Stimulated activated effector memory CD8-positive, alpha-beta T cell treated with anti-CD3 and anti-CD28 coated beads, Interleukin-12 subunit alpha, Interleukin-12 subunit beta, amount 100 ng/mL, for 72 hours (primary cell): ENCODE measurements at regions not wholly inside any gene's neighbourhood (a gene's known extent, or its start where the extent isn't known, plus 50 kb on each side); places are given as distances from the start of the nearest gene placed in this dataset.
"Not testable (repeated sequence)": the region's sequence is repeated elsewhere in the genome, so short reads cannot be mapped to it uniquely, and the experiment has no call there.

Experiments
- ATAC-seq: fragments of 150-1000 bp; cut with Tn5 transposase; 2 replicates; pipeline ENCODE4 v1.10.0; 2021
- DNase-seq, 2 donors: peaks; one replicate each; pipeline ENCODE4 v3.0.0; 2021 to 2022; ENCODE audit warnings: low spot score in 2 of 2
- H3K27ac Mint-ChIP-seq: one replicate; pipeline ENCODE4 v1.8.0; 2022; ENCODE audit warnings: mild to moderate bottlenecking, mixed read lengths
- H3K36me3 Mint-ChIP-seq: one replicate; pipeline ENCODE4 v1.8.0; 2022; ENCODE audit warnings: mild to moderate bottlenecking, mixed read lengths
- H3K4me1 Mint-ChIP-seq: one replicate; pipeline ENCODE4 v1.8.0; 2022; ENCODE audit warnings: mixed read lengths
- H3K4me3 Mint-ChIP-seq: one replicate; pipeline ENCODE4 v1.8.0; 2022; ENCODE audit warnings: mild to moderate bottlenecking, mixed read lengths
- H3K9me3 Mint-ChIP-seq: one replicate; pipeline ENCODE4 v1.8.0; 2022; ENCODE audit warnings: mixed read lengths

DNA sequence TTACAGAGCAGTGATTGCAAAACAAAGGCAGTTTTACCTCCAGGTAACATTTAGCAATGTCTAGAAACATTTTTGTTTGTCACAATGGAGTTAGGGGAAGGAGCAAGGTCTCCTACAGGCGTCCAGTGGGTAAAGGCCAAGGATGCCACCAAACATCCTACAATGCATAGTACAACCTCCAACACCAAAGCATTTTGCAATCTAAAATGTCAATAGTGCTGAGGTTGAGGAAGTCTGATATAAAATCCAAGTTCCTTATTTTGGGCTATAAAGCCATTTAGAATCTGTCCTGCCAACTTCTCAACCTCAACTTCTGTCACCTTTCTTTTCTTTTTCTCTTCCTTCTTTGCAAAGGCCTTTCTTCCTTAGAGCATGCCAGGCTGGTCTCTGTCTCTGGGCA, 111.2 kb downstream of the FASLG start:
- no peaks in the 10 kb centered on the region for H3K9me3 Mint-ChIP-seq
- no peaks in the 10 kb centered on the region for H3K36me3 Mint-ChIP-seq
- H3K27ac Mint-ChIP-seq = no peak overlapping the region
- H3K4me3 Mint-ChIP-seq = no peak overlapping the region
- no peaks in the 10 kb centered on the region for H3K4me1 Mint-ChIP-seq
- no peak for ATAC-seq
- DNase-seq = no peak

DNA sequence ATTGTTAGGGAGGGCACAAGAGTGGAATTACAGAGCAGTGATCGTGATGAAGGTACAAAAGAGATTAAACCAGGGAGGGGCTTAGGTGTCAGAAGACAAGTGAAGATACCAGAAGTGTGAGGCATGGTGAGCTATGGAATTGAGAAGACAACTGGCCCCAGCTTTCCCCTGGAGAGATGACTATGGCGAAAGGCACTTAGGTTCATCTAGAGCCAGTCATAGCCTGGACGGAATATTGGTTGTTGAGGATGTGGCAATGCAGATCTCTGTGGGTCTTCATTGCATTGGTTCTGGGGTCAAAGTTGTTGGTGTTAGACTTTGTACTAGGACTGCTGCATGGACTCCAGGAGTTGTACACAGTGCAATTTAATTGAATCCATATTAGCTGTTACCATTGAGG, 115.7 kb downstream of the FASLG start:
- no peaks in the 10 kb centered on the region for H3K36me3 Mint-ChIP-seq
- no peaks in the 10 kb centered on the region for H3K4me1 Mint-ChIP-seq
- no peaks in the 10 kb centered on the region for H3K9me3 Mint-ChIP-seq

DNA sequence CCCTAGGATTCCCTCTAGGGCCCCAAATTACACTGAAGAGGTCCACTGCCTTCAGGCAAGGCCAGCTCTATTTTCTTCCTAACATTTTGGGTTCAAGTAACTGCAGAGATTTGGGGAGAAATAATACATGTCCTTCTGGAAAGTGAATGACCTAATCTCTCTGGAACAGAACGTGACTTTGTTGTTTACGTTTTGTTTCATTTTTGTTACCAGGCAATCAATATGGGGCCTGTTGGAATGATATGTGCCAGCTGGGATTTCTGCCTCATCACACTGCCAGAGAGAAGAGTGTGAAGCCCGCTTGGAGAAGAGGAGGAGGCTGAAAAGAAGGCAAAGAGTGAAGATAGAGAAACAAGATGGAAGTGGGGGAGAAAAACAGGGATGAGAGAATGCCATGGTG, 116.7 kb downstream of the FASLG start:
- no peak for ATAC-seq
- H3K27ac Mint-ChIP-seq = no peak overlapping the region

More for the DNA sequence above, 115.7 kb downstream of the FASLG start:
- Mint-ChIP-seq H3K4me3 (no peak overlapping the region), H3K27ac (no peak overlapping the region)
- DNase-seq = no peak
- ATAC-seq = no peak

DNA sequence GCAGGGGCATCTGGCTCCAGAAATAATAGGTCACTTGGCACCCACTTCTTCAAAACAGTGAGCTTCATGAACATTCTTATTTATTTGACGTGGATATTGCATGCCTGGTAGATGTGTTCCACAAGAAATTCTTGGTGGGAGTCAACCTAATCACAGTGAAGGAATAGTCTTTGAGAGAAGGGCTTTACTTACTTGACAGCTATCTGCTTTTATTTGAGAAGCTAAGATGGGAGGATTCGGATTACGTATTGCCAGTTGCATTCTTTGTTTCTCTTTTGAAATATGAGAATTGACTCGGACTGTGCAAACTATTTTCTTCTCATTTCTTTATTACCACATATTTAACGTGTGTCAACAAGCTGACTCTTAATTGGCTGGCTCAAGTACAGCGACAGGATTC, 117.2 kb downstream of the FASLG start:
- H3K9me3 Mint-ChIP-seq = no peaks in the 10 kb centered on the region
- no peak for DNase-seq
- no peak overlapping the region for H3K27ac Mint-ChIP-seq
- H3K4me3 Mint-ChIP-seq = no peak overlapping the region
- H3K4me1 Mint-ChIP-seq = peaks cover under 1% of the 10 kb centered on the region
- ATAC-seq = no peak
- H3K36me3 Mint-ChIP-seq = no peaks in the 10 kb centered on the region

More for the DNA sequence above, 116.7 kb downstream of the FASLG start:
- no peaks in the 10 kb centered on the region for H3K36me3 Mint-ChIP-seq
- H3K9me3 Mint-ChIP-seq = no peaks in the 10 kb centered on the region
- no peaks in the 10 kb centered on the region for H3K4me1 Mint-ChIP-seq
- DNase-seq = no peak
- H3K4me3 Mint-ChIP-seq = no peak overlapping the region

DNA sequence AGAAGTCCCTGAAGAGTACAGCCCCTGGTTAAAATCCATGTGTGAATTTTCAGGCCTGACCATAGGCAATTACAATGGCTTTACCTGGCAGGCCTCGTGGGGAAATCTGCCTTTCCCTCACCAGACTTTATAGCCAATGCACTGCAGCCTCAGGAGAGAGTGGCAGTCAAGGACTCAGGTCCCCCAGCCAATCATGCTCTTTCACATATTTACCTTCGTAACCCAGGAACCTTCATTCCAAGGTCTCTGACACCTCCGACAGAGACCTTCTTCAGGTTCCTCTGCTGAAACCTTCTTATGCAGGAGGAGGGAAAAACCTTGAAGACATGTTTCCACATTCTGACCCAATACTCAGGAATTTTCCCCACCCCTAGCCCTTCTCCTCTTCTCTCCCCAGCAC, 118.9 kb downstream of the FASLG start:
- no peaks in the 10 kb centered on the region for H3K36me3 Mint-ChIP-seq
- ATAC-seq (no peak), DNase-seq (no peak)
- no peak overlapping the region for H3K4me3 Mint-ChIP-seq
- no peak overlapping the region for H3K27ac Mint-ChIP-seq
- H3K4me1 Mint-ChIP-seq = peaks cover 11% of the 10 kb centered on the region
- no peaks in the 10 kb centered on the region for H3K9me3 Mint-ChIP-seq

DNA sequence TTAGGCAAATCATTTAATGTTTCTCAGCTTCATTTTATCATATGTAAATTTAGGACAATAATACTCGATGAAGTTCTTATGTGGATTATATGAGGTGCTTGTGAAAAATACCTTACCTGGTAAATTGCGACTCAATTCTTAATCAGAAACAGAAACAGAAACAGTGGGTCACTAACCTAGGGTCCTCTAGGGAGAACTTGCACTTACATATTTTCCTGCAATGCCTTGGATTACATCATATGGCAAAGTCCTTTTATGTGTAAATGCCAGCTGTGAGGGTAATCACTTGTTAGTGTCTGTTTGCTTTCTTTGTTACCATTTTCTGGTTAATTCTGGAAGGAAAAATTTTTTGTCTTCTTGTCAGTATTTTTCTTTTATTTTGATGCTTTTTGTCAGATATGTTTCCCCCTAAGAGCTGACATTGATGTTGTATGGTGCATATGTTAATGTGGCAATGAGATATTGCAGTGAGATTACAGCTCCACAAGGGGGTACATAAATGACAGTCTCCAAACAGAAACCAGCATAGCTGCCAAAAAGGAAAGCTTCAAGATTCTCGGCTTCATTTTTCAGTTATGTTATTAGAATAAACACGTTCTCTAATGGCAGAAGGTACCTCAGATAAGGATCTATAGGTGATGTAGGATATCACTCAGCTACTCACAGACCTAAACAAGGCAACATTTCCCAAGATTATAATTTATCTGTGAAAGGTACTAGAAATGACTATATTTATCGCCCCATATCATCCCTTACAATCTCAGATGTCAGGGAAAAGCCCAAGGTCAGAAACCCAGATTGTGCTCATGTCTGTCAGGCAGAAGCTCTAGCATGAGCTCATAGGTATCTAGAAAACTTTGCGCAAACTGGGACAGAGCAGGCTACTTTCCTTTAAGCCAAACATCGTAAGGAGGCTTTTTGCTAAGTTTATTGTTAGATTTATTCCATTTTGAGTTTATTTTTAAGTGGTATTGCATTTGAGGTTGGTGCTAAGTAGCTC, 119.9 kb downstream of the FASLG start:
- Mint-ChIP-seq H3K27ac (no peak overlapping the region), H3K4me3 (no peak overlapping the region), H3K9me3 (peaks cover 2% of the 10 kb centered on the region), H3K4me1 (peaks cover 11% of the 10 kb centered on the region), H3K36me3 (no peaks in the 10 kb centered on the region)
- DNase-seq (no peak), ATAC-seq (peak; percentile 85)

DNA sequence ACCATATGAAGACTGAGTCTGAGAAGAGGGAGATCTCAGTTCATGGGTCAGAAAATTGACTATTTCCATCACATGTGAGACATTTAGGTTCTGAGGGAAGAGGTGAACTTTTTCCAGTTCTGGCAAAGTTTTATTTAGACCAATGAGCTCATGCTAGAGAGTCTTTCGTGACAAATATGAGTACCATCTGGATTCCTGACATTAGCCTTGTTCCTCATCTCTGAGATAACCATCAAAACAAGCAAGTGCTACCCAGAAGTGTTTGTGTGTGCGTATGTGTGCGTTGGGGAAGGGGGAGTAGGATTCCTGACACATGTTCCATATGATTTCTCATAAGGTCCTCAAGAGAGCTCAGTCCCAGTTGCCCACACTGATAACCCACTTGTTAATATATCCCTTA, 120.6 kb downstream of the FASLG start:
- Mint-ChIP-seq H3K4me1 (peaks cover 11% of the 10 kb centered on the region), H3K4me3 (no peak overlapping the region), H3K36me3 (no peaks in the 10 kb centered on the region), H3K9me3 (peaks cover 3% of the 10 kb centered on the region), H3K27ac (no peak overlapping the region)
- DNase-seq = no peak
- no peak for ATAC-seq

DNA sequence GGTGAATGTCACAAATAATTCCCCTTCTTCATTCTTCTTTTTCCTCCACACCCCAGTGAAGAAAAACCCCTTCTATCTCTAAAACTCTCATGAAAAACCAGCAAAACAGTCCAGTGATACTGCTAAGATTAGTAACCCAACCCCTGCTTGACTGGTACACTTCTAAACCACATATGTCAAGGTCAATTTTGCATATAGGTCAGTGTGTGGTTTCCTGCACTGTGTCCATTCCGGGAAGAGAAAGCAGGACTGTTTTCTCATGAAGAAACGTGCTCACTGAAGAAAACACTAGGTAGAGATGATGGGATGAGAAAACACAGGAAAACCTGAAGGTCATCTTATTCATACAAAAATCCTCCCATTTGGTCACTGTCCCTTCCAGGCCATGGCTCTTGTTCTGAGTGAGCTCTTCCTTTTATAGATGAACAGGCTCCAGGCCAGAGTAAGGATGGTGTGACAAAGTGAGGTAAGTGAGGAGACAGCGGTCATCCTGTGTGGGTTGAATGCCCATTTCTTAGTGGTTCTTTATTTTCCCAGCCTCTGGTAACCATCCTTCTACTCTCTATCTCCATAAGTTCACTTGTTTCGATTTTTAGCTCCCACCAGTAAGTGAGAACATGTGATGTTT, 122.7 kb downstream of the FASLG start:
- peak; percentile 52 for ATAC-seq
- H3K36me3 Mint-ChIP-seq = no peaks in the 10 kb centered on the region
- DNase-seq = no peak
- H3K9me3 Mint-ChIP-seq = peaks cover 3% of the 10 kb centered on the region
- H3K27ac Mint-ChIP-seq = no peak overlapping the region
- H3K4me3 Mint-ChIP-seq = no peak overlapping the region
- H3K4me1 Mint-ChIP-seq = peaks cover 11% of the 10 kb centered on the region

DNA sequence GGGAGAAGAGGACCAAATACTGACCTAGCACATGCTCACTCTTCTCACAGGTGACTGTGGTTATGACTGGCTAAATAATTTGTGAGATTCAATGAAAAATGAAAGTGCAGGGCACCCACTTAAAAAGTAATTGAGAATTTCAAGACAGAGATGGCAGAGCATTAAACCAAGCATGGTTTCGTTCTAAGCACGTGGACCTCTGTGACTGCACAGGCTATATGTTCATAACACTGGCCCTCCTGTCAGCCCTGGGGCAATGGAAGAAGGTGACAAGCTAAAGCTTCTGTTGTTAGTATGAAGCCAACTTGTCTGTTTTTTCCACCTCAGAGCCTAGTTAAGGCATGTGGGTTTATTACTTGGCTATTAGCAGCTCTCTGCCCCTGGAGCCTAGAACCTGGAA, 130.9 kb downstream of the FASLG start:
- no peaks in the 10 kb centered on the region for H3K36me3 Mint-ChIP-seq
- no peak overlapping the region for H3K27ac Mint-ChIP-seq
- no peaks in the 10 kb centered on the region for H3K4me1 Mint-ChIP-seq
- no peak for DNase-seq
- H3K4me3 Mint-ChIP-seq = no peak overlapping the region
- no peaks in the 10 kb centered on the region for H3K9me3 Mint-ChIP-seq
- no peak for ATAC-seq

DNA sequence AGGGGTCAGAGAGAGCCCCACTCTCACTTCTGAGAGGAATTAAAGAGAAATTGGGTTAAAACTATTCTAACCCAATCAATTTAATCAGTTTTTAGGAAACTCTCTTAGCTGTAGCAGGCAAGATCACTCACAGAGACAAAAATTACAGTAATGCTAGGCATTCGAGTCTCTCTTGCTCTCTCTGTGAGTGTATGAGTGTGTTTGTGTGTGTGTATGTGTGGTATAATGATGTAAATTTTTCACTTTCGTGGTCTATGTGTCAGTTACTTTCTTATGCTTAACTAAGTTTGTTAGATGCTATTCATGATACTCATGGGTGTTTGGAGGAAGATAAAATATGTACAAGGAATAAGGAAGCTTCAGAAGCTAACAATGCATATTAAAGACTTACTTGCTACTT, 131.3 kb downstream of the FASLG start:
- no peaks in the 10 kb centered on the region for H3K4me1 Mint-ChIP-seq
- ATAC-seq (no peak), DNase-seq (no peak)
- no peaks in the 10 kb centered on the region for H3K9me3 Mint-ChIP-seq
- H3K27ac Mint-ChIP-seq = no peak overlapping the region
- H3K4me3 Mint-ChIP-seq = no peak overlapping the region
- H3K36me3 Mint-ChIP-seq = no peaks in the 10 kb centered on the region

DNA sequence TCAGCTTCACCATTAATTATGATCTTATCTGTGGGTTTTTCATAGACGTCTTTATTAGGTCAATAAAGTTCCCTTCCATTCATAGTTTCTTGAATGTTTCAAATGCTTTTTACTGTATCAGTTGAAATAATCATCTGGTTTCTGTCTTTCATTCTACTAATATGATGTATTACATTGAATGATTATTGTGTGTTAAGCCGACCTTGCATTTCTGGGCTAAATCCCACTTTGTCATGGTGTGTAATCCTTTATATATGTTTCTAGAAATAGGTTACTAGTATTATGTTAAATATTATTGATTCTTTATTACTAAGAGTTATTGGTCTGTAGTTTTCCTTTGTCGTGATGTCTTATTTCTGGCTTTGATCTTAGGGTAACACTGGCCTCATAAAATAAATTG, 134.9 kb downstream of the FASLG start:
- Mint-ChIP-seq H3K9me3 (no peaks in the 10 kb centered on the region), H3K4me3 (no peak overlapping the region), H3K36me3 (no peaks in the 10 kb centered on the region), H3K27ac (no peak overlapping the region), H3K4me1 (no peaks in the 10 kb centered on the region)
- ATAC-seq (no peak), DNase-seq (no peak)

DNA sequence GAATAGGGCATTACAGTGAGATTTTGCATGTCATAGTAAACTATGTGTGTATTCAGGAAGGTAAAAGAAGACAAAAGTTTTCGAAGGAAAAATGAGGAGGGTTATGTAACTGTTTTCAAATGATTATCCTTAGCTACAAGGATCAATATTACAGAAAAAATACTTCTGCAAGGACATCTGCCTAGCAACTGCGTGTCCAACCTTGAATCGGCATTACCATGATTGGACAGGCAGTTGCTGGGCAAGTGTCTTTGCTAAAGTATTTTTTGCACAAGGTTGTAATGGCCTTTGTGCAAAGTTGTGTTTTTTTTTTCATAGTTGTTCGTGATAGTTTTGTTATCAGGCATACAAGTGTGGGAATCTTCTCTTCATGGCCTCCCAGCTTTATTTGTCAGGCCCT, 136.8 kb downstream of the FASLG start:
- no peaks in the 10 kb centered on the region for H3K9me3 Mint-ChIP-seq
- no peak overlapping the region for H3K4me3 Mint-ChIP-seq
- no peaks in the 10 kb centered on the region for H3K4me1 Mint-ChIP-seq
- no peak overlapping the region for H3K27ac Mint-ChIP-seq
- ATAC-seq (no peak), DNase-seq (no peak)
- no peaks in the 10 kb centered on the region for H3K36me3 Mint-ChIP-seq

DNA sequence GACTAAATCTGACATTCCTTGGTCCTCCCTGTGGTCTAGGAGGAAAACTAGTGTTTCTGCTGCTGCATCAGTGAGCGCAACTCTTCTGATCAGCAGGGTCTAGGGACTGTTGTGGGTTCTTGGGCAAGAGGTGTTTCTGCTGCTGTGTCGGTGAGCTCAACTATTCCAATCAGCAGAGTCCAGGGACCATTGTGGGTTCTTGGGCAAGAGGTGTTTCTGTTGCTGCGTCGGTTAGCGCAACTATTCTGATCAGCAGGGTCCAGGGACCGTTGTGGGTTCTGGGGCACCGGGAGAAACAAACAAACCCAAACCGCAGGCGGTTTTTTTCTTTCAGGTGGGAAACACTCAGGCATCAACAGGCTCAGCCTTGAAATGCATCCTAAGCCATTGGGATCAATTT, 140.9 kb downstream of the FASLG start:
- not testable (repeated sequence) for H3K4me1 Mint-ChIP-seq, H3K36me3 Mint-ChIP-seq, DNase-seq, H3K4me3 Mint-ChIP-seq, H3K9me3 Mint-ChIP-seq, H3K27ac Mint-ChIP-seq, ATAC-seq

DNA sequence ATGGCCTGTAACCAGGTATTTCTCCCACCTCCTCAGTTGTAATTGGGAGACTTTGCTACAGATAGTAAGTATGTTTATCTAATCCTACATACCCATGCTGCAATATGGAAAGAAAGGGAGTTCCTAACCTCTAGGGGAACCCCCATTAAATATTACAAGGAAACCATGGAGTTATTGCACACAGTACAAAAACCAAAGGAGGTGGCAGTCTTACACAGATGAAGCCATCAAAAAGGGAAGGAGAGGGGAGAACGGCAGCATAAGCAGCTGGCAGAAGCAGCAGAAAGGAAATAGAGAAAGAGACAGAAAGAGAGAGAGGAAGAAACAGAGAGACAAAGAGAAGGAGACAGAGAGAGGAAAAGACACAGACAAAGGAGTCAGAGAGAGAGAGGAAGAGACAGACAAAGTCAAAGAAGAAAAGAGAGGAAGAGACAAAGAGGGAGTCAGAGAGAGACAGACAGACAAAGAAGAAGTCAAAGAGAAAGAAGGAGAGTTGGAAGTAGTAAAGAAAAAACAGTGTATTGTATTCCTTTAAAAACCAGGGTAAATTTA, 142.9 kb downstream of the FASLG start:
- H3K27ac Mint-ChIP-seq = no peak overlapping the region

DNA sequence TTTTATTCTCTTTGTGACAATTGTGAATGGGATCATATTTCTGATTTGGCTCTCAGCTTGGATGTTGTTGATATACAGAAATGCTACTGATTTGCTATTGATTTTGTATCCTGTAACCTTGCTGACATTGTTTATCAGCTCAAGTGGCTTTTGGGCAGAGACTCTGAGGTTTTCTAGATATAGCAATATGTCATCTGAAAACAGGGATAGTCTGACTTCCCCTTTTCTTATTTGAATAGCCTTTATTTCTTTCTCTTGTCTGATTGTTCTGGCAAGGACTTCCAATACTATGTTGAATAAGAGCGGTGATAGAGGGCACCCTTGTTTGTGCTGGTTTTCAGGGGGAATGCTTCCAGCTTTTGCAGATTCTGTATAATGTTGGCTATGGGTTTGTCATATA, 150.8 kb downstream of the FASLG start:
- Mint-ChIP-seq H3K9me3 (peaks cover 2% of the 10 kb centered on the region), H3K4me3 (no peak overlapping the region)
- no peak for ATAC-seq

More for the DNA sequence above, 142.9 kb downstream of the FASLG start:
- Mint-ChIP-seq H3K9me3 (peaks cover 3% of the 10 kb centered on the region), H3K4me1 (no peaks in the 10 kb centered on the region), H3K4me3 (no peak overlapping the region), H3K36me3 (no peaks in the 10 kb centered on the region)
- ATAC-seq (no peak), DNase-seq (no peak)

More for the DNA sequence above, 150.8 kb downstream of the FASLG start:
- no peaks in the 10 kb centered on the region for H3K4me1 Mint-ChIP-seq
- H3K27ac Mint-ChIP-seq = no peak overlapping the region
- H3K36me3 Mint-ChIP-seq = no peaks in the 10 kb centered on the region
- no peak for DNase-seq
